GM19328 (cell line): ENCODE measurements at regions not wholly inside any gene's neighbourhood (a gene's known extent, or its start where the extent isn't known, plus 50 kb on each side); places are given as distances from the start of the nearest gene placed in this dataset.
"Not testable (repeated sequence)": the region's sequence is repeated elsewhere in the genome, so short reads cannot be mapped to it uniquely, and the experiment has no call there.

ENCODE experiments used
- ATAC-seq: cut with Tn5 transposase; IDR thresholded peaks from one replicate; pipeline ENCODE4 v1.9.1; 2021; ENCODE audit warnings: mild to moderate bottlenecking, moderate library complexity; ENCODE audit not compliant: unreplicated experiment

DNA sequence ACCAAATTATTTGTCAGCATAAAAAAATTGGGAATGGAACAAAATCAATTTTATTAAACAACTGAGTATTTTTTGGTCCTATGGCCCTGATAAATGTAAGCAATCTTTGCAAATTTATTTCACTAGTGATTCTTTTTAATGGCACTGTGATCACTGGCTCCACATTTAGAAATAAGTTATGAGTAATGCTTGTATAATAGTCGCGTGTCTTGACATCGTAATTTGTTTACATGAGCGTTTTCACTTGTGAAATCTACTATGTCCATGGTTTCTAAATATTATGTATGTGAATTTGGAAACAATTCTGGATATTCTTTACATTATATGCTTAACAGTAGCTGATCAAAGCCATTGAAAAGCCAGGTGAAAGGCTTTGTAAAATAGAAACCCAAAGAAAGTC is 817.5 kb downstream of the EFNA5 start:
- no peak for ATAC-seq

DNA sequence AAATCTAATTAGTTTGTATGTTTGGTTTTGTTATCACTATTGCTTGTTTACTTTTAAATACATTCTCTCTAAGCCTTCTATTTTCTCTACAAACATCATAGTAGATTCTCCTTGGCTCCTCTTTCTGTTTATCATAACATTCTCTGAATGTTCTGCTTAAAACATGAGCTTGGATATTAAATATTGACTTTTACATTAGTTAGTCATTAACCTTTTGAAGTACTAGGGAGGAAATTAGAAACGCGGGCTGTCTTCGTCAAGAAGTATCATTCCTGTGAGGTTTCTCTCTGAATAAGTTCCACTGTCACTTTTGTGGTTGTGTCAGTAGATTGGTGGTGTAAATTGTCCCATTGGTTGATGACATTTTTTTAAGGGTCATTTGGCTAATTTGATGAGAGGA is 821.5 kb downstream of the EFNA5 start:
- no peak for ATAC-seq

- ATAC-seq: no peak
These were observed 826.8 kb downstream of the EFNA5 start for GRCh38 chr5:106843812-106844416.

DNA sequence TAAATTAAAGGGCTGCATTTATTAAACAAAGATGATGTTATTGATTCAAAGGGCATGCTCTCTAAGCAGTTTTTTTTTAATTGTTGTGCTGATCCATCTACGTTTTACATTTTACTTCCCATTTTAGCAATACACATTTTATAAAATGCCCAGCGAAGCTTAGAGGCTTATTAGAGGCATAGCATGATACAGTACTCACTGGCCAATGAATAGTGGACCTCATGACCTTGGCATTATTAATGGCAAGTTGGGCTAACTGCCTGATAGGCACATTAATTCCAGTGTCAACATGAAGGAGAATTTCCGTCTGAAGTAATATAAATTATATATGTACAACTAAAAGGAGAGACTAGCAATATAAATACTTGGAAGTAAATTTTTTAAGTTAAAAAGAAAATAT is 837.2 kb downstream of the EFNA5 start:
- ATAC-seq: no peak

DNA sequence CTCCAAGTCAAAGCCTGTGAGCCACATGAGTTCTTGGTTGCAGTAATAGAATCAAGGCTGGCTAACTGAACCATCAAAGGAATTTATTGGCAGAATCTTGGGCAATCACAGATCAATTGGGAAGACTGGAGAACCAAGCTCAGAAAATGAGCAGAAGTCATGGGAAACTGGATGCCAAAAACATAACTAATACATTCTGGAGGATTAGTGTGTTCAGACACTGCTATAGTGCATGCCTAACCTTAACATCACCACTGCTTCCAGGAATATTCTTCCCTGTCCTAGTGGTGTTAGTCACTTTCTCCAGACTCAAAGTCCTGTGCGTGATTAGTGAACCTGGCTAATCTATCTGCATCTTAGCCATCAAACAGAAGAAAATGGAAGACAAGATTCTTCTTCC is 843.7 kb downstream of the EFNA5 start:
- no peak for ATAC-seq

- ATAC-seq: no peak
These were observed 845.4 kb downstream of the EFNA5 start for GRCh38 chr5:106825374-106825773.

DNA sequence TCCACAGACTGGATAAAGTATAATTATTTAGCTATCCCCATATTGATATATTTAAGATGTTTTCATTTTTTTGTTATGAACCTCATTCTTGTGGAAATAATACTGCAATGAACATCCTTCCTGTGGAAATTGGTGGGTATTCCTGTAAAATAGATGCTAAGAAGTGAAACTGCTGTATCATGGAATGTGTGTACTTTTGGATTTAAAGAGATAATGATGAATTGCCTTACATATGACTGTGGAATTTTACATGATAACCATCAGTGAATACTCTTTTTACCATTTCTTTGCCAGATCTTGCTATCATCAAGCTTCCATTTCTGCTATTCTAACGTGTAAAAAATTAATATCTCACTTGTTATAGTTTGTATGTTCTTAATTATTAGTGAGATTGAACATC is 847.9 kb downstream of the EFNA5 start:
- no peak for ATAC-seq

DNA sequence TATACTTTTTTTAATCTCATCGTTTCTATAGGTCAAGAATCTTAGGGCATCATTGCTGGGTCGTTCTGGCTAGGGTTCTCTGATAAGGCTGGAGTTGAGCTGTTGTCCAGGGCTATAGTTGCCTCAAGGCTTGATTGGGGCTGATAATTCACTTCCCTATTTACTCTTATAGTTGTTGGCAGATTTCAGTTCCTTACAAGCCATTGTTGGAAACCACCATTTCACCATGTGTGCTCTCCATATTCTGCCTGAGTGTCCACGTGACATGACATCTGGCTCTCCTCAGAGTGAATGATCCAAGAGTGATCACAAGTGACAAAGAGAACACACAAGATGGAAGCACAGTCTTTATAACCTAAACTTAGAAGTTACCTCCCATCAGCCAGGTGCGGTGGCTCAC is 852.2 kb downstream of the EFNA5 start:
- no peak for ATAC-seq

DNA sequence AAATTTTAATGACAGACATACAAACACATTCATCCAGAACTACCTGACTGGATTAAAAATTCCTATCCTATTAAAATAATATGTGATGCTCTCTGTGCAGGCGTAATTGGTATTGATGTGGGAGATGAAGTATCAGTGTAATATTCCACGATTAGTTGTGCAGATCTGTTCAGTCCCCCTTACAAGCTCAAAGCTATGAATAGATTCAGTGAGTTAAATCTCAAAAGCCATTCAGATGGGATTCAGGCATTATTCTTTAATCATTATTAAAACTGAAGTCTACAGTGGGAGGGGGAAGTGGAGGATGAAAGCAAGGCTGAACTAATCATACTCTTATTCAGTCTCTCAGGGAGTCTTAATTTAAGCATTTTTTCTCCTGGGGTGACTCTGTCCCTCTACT is 855.8 kb downstream of the EFNA5 start:
- ATAC-seq: no peak

GRCh38 chr5:106801554-106801953 is 869.2 kb downstream of the EFNA5 start:
- ATAC-seq: no peak

- no peak for ATAC-seq
These were observed 872.7 kb downstream of the EFNA5 start for GRCh38 chr5:106797996-106798395.

DNA sequence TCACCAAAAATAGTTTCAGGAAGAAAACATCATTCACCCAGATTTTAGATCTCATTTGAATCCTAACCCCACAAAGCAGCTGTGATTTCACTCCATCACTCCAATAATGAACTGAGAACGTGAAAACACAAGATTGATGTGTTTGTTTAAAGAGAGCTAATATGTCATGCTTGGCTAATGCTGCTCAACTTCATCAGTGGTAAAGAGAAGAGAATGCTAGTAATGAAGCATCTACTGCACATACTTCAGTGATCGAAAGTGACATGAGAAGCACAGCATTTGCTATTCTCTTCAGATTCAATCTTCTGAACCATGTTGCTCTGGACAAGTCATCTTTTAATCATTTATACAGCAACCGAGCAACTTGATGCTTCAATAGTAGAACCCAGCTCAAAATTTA is 874.7 kb downstream of the EFNA5 start:
- ATAC-seq: no peak

- no peak for ATAC-seq
These were observed 885.9 kb downstream of the EFNA5 start for GRCh38 chr5:106784846-106785245.

- ATAC-seq: no peak
These were observed 890.4 kb downstream of the EFNA5 start for GRCh38 chr5:106780355-106780754.

DNA sequence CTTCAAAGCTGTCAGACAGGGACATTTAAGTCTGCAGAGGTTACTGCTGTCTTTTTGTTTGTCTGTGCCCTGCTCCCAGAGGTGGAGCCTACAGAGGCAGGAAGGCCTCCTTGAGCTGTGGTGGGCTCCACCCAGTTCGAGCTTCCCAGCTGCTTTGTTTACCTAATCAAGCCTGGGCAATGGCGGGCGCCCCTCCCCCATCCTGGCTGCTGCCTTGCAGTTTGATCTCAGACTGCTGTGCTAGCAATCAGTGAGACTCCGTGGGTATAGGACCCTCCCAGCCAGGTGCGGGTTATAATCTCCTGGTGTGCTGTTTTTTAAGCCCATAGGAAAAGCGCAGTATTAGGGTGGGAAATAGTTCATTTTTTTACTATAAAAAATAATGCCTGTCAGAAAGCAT is 894.2 kb downstream of the EFNA5 start:
- ATAC-seq: not testable (repeated sequence)

DNA sequence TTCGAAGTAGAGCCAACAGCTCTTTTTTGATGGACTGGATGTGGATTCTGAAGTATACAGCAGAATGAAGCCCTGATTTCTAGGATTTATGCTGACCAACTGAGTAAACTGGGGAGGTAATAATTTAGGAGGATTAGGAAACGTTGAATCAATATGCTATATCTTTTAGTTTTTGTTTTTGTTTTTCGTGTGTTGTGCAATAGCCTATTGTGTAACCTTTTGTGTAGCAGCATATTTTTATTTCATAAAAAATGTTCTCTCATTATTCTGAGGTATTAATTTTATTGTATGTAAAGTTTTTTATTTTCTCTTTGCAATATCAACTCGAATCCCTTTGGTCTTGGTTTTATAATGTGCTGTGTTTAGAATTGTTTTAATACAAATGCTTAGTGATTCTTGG is 902.3 kb downstream of the EFNA5 start:
- ATAC-seq: no peak

DNA sequence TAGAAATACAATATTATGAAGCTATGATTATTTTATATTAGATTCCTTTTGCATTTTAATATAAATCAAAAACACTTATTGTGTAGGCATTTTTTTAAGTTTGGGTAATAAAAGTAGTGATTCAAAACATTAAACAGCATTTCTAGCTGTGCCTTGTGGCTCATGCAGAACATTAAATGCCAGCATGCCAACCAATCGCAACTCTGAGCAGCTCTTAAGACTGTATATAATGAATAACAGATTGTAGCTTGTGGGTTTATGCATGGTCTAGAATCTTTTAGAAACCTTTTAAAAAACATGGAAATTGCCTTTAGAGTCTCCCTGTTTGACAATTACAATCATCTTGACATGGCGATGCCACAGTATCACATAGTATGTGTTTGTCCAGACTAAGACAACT is 903.8 kb downstream of the EFNA5 start:
- no peak for ATAC-seq

DNA sequence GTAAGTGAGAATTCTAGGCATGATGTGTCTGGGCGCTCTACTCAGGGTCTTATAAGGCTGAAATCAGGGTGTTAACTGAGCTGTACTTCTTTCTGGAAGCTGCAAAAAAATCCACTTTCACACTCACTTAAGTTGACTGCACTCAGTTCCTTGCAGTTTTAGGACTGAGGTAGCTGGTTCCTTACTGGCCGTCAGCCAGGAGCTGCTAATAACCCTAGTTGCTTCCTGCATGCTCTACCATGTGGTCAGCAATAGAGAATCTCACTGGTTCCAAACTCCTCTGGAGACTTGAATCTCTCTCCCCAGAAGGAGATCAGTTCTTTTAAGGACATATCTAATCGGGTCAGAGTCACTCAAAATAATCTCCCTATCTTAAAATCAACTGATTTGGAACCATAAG is 911.2 kb downstream of the EFNA5 start:
- ATAC-seq: no peak

DNA sequence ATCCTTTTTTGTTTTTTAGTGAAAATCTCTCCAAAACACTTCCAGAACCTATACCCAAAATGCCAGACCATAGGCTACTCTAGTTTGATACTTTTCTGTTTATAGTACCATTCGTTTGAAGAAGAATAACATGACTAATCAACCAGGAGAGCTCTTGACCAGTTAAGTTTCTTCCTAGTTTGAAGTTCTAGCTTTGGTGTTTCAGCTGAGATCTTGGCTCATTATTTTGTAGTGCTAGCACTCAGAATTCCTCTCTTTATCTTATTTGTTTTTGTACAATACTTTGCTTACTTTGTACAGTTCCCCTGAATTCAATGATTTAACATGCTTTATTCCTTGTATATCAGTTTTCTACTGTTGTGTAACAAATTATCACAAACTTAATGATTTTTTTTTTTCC is 911.6 kb downstream of the EFNA5 start:
- ATAC-seq: no peak

GRCh38 chr5:106757672-106758071 is 913.1 kb downstream of the EFNA5 start:
- no peak for ATAC-seq

- ATAC-seq: no peak
These were observed 914.9 kb downstream of the EFNA5 start for GRCh38 chr5:106755789-106756188.

DNA sequence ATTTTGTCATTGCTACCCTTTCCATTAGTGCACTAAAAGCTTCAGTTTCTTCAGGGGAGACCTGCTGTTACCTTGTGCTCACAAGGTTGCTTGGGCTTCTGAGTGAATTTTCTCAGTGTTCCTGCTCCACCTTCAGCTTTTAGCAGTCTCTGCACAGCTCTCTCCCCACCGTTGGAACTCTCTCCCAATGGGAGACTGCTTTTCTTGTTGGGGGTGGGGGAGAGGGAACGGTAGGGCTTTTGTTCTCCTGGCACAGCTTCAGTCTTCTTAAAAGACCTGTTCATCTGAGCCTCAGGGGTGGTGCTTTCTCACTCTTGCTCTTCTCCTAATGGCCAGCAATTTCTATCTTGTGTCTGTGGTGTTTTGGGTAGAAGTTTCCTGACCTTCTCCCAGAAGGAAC is 915.7 kb downstream of the EFNA5 start:
- ATAC-seq: no peak

GRCh38 chr5:106749826-106750225 is 920.9 kb downstream of the EFNA5 start:
- no peak for ATAC-seq

GRCh38 chr5:106739127-106739526 is 931.6 kb downstream of the EFNA5 start:
- ATAC-seq: no peak
